HG02840 (cell line): ENCODE measurements at regions not wholly inside any gene's neighbourhood (a gene's known extent, or its start where the extent isn't known, plus 50 kb on each side); places are given as distances from the start of the nearest gene placed in this dataset.

Source experiments
- ATAC-seq: cut with Tn5 transposase; IDR thresholded peaks from one replicate; pipeline ENCODE4 v1.9.1; 2021; ENCODE audit warnings: mild to moderate bottlenecking, moderate library complexity, moderate number of reproducible peaks; ENCODE audit not compliant: unreplicated experiment, low FRiP score

GRCh38 chr4:159722918-159723317, 620.0 kb downstream of the RAPGEF2 start:
- ATAC-seq, result no peak

- ATAC-seq, result no peak
Observed at GRCh38 chr4:159723341-159724048, 620.6 kb downstream of the RAPGEF2 start.

GRCh38 chr4:159725571-159725970, 622.7 kb downstream of the RAPGEF2 start:
- ATAC-seq, result no peak

DNA sequence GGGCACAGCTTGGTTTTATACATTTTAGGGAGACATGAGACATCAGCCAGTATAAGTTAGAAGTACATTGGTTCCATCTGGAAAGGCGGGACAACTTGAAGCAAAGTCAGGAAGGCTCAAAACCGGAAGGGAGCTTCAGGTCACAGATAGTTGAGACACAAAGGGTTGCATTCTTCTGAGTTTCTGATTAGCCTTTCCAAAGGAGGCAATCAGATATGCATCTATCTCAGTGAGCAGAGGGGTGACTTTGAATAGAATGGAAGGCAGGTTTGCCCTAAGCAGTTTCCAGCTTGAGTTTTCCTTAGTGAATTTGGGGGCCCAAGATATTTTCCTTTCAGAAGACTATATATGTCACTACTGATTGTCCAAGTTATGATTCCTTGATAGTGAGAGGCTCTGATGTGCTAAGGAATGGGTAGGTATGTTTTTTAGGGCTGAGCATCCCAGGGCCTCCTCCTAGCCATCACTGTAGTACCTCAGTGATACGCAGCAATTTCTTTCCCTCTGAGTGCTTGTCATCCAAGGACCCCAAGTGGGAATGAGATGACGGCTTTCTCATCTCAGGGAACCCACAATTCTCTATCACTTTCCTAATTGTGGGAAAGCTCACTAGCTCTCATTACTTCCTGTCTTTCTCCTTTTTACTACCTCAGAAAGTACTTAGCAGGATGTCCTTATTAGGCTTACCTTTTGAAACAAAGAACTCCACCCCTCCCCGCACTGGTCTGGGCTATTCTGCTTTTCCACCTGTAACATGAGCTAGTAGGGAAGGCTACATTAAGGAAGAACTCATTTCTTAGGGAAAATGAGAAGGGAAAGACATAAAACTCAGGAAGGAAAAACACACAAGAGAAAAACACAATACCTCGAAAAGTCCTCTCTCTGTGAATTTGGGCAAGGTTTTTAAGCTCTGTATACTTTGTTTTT, 632.7 kb downstream of the RAPGEF2 start:
- no peak for ATAC-seq

DNA sequence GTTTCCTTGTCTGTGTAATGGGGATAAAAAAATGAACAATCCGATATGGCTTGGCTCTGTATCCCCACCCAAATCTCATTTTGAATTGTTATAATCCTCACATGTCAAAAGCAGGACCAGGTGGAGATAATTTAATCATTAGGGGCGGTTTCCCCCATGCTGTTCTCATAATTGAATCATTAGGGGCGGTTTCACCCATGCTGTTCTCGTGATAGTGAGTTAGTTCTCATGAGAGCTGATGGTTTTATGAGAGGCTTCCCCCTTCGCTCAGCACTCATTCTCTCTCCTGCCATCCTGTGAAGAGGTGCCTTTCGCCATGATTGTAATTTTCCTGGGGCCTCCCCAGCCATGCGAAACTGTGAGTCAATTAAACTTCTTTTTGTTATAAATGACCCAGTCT, 633.5 kb downstream of the RAPGEF2 start:
- ATAC-seq, result no peak

- no peak for ATAC-seq
Observed at GRCh38 chr4:159743971-159744370, 641.1 kb downstream of the RAPGEF2 start.

- ATAC-seq, result no peak
Observed at GRCh38 chr4:159747983-159748382, 645.1 kb downstream of the RAPGEF2 start.

DNA sequence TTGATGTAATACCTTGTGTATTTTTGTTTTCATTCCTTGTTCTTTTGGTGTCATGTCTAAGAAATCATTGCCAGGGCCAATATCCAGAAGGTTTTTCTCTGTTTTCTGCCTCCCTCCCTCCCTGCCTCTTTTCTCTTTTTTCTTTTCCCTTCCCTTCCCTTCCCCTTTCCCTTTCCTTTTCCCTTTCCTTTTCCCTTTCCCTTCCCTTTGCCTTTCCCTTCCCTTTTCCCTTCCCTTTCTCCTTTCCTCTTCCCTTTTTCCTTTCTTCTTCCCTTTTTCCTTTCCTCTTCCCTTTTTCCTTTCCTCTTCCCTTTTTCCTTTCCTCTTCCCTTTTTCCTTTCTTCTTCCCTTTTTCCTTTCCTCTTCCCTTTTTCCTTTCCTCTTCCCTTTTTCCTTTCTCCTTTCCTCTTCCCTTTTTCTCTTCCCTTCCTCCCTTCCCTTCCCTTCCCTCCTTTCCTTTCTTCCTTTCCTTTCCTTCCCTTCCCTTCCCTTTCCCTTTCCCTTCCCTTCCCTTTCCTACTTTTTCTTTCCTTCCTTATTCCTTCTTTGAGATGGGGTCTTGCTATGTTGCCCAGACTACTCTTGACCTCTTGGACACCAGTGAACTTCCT, 646.1 kb downstream of the RAPGEF2 start:
- no peak for ATAC-seq

GRCh38 chr4:159757499-159757898, 654.6 kb downstream of the RAPGEF2 start:
- ATAC-seq, result no peak

DNA sequence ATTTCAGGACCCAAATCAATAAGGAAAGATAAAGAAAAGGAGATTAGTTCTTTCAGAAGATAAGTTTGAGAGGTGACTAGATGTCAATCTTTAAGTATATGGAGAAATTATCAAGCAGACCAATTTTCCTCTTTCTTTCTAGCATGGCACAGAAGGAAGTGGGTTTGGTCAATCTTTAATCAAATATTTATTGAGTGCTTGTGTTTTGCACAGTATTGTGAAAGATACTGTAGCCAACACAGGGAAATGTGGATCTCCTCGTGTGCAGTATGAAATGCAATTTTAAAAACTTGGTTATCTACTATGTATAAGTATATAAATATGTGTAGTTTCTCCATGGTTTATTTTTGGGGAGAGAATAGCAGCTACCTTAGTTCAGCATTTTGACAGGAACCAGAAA, 655.2 kb downstream of the RAPGEF2 start:
- ATAC-seq, result no peak

DNA sequence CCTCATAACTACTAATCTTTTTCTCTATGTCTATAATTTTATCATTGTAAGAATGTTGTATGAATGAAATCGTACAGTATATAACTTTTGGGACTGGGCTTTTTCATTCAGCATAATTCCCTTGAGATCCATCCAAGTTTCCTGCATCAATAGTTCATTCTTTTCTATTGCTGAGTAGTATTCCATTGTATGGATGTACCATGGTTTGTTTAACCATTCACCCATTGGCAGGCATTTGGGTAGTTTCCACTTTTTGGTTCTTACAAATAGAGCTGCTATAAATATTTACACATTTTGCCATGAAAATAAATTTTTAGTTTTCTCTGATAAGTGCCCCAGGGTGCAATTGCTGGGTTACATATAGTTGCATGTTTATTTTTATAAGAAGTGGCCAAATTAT, 659.8 kb downstream of the RAPGEF2 start:
- ATAC-seq, result no peak

DNA sequence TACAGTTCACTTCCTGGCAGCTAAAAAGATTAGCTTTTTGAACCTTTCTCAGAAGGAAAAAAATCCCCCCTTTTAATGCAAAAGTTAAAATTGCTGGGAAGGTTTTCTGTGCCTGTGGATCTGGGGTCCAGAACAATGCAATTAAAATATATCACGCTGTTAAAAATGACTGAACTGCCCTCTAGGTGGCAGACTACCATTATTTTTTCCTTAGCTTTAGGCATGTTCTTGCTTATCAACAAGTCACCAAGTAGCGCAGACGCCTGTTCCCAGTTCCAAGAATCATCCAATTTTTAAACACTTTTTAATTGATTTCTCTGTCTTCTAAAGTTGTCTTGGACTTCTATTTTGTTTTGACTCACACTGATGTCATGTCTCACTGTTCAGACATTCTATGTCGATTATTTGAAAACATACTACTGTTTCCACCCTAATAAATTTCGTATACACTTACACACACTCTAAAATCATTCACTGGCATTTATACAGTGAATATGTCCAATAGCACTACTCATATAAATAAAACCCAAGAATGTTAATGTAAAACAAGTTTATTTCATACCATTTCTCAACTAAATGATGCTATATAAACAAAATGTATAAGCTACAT, 661.6 kb downstream of the RAPGEF2 start:
- ATAC-seq, result no peak

DNA sequence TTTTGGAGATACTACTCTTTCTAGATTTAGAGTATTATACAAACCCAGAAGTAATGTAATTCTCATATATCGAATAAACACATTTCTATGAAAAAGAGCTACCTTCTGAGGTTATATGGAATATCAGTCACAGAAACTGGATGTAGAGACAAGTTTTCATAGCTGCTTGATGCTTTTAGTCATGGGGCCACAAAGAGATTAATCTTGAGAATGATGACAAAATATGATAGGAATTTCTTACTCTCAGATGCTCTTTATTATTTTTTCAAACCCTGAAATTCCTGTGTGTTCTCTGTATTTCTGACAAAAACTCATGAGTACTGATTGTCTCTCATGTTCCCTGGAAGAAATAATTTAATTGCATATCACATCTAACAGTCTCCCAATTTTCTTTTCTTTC, 662.5 kb downstream of the RAPGEF2 start:
- ATAC-seq, result no peak

GRCh38 chr4:159766241-159766640, 663.4 kb downstream of the RAPGEF2 start:
- ATAC-seq, result no peak

DNA sequence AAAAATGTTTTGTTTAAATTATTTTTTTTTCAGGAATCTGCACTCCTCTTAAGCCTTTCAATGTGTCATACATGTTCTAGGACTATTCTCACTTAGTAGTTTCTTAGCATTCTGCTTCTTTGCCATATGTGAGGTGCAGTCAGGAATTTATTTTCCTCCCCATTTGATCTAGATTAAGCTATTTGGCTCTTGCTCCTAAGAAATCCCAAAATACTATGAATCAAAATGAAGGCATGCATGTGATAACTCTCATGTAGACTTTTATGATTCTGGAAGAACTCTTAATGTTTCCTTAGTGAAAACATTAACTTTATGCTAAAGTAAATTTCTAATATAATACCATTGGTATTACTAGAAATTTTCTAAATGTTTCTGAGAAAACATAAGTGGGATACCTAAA, 664.5 kb downstream of the RAPGEF2 start:
- ATAC-seq, result no peak

DNA sequence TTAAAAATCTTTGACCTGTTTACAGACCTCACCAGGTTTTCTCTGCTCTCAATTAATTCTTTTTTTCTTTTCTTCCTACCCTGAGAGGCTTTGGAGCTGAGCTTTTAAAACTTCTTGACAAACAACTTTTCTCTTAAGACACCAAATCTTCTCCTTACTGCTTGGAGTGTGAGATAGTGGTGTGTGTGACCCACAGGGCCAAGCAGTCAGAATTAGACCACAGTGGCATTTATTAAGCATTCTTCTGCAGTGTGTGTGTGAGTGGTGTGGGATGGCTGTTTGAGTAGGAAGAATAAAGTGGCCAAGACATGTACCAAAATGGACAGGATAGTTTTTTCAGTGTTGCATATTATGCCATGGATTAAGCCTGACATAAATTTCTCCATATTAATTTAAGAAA, 665.1 kb downstream of the RAPGEF2 start:
- no peak for ATAC-seq

DNA sequence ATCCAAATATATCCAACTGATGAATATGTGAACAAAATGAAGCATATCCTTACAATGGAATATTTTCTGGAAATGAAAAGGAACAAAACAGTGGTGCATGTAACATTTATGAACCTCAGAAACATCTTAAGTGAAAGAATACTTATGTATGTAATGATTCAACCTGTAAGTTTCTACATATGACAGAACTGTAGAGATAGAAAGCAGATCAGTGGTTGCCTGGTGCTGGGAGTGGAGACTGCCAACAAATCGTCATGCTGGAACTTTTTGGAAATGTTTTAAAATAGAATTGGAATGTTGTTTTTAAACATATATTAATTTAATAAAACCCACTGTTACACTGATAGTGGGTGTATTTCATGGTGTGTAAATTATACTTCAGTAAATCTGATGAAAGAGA, 667.5 kb downstream of the RAPGEF2 start:
- no peak for ATAC-seq

- no peak for ATAC-seq
Observed at GRCh38 chr4:159770969-159771368, 668.1 kb downstream of the RAPGEF2 start.

DNA sequence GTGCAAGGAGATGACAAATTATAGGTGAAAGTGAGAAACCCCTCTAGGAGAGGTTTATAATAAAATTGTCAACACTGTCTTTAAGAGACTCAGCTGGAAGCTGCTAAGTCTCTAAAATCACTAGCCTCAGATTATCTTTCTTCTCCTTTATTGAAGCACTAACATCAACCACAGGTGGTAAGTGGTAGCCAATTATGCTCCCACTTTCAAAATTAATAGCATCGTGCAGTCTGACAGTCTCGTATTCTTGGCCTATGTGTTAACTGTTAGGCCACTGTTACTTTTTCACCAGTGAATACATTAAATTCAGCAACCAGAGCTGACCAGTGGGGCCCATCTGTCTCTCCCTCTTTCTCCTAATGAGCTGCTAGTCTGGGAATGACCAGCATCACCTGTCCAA, 674.1 kb downstream of the RAPGEF2 start:
- no peak for ATAC-seq

DNA sequence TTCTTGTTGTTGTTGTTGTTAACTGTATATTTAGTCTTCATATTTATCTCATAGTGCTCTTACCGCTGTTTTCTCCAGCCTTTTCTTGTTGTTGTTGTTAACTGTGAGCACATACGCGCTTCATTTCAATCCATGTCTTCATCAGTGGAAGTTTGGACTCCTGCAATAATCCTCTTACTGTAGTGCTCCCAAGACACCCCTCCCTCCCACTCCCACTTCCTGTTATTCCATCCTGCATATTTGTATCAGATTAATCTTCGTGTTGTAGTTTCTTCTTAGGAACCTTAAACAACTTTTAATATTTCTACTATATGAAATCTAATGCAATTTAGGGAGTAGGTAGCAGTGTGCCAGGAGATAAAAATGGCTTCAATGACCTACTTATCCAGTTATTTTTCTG, 674.8 kb downstream of the RAPGEF2 start:
- no peak for ATAC-seq

DNA sequence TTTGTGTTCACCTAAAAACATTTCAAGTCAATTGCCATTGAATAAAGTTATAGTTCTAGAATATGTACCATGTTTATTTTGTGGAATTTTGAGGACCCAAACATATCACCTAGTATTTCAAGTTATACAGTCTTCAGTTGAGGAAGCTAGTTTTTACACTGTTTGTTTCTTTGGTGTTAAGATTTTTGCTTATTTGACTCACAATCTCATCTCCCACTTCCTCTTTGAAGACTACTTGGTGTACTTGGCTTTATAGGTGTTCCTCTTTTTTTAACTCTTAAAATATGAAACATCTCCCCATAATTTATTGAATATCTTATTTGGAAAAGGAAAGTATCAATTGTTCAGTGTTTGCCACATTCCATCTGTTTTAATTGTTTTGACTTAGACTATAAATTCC, 675.4 kb downstream of the RAPGEF2 start:
- ATAC-seq, result no peak
